Mesendoderm (in vitro differentiated cells): ENCODE measurements at regions not wholly inside any gene's neighbourhood (a gene's known extent, or its start where the extent isn't known, plus 50 kb on each side); places are given as distances from the start of the nearest gene placed in this dataset.

Experiments
- DNase-seq: peaks from one replicate; pipeline ENCODE4 v3.0.0; 2013
- H2AK5ac ChIP-seq: 2 replicates; pipeline ENCODE4 v1.6.1; 2013; ENCODE audit warnings: low read length, inconsistent platforms
- H2BK120ac ChIP-seq: 2 replicates; pipeline ENCODE4 v1.6.1; 2013; ENCODE audit warnings: low read depth, mild to moderate bottlenecking, low read length, moderate library complexity, mixed read lengths
- H2BK15ac ChIP-seq: replicated peaks from 2 replicates; pipeline ENCODE4 v1.6.1; 2013; ENCODE audit warnings: low read depth, mild to moderate bottlenecking, moderate library complexity
- H2BK5ac ChIP-seq: 2 replicates; pipeline ENCODE4 v1.6.1; 2013; ENCODE audit warnings: low read length, inconsistent platforms
- H3K18ac ChIP-seq: 2 replicates; pipeline ENCODE4 v1.6.1; 2013; ENCODE audit warnings: mild to moderate bottlenecking, low read length, mixed read lengths
- H3K23ac ChIP-seq: one replicate; pipeline ENCODE4 v1.6.1; 2013; ENCODE audit warnings: low read length
- H3K27ac ChIP-seq: 2 replicates; pipeline ENCODE4 v1.5.1; 2013; ENCODE audit warnings: low read depth, mild to moderate bottlenecking, inconsistent platforms, low read length, moderate library complexity
- H3K27me3 ChIP-seq: 2 replicates; pipeline ENCODE4 v1.6.1; 2013; ENCODE audit warnings: low read length, control low read depth, mild to moderate bottlenecking, inconsistent platforms; ENCODE audit not compliant: insufficient read depth, poor library complexity
- H3K36me3 ChIP-seq: 2 replicates; pipeline ENCODE4 v1.6.1; 2013; ENCODE audit warnings: low read length, inconsistent platforms; ENCODE audit not compliant: control insufficient read depth, insufficient read depth
- H3K4ac ChIP-seq: one replicate; pipeline ENCODE4 v1.6.1; 2013; ENCODE audit warnings: low read depth, mild to moderate bottlenecking, low read length, moderate library complexity
- H3K4me1 ChIP-seq: 2 replicates; pipeline ENCODE4 v1.6.1; 2013; ENCODE audit warnings: low read depth, low read length, inconsistent platforms; ENCODE audit not compliant: control insufficient read depth
- H3K4me2 ChIP-seq: 2 replicates; pipeline ENCODE4 v1.6.1; 2013; ENCODE audit warnings: low read length
- H3K4me3 ChIP-seq: 2 replicates; pipeline ENCODE4 v1.5.1; 2013; ENCODE audit warnings: mild to moderate bottlenecking, low read length
- H3K56ac ChIP-seq: one replicate; pipeline ENCODE4 v1.6.1; 2013; ENCODE audit warnings: low read length
- H3K79me1 ChIP-seq: 2 replicates; pipeline ENCODE4 v1.6.1; 2013; ENCODE audit warnings: low read length, inconsistent platforms
- H3K79me2 ChIP-seq: 2 replicates; pipeline ENCODE4 v1.6.1; 2013; ENCODE audit warnings: mild to moderate bottlenecking, low read length; ENCODE audit not compliant: control insufficient read depth, insufficient read depth
- H3K9ac ChIP-seq: 2 replicates; pipeline ENCODE4 v1.6.1; 2013; ENCODE audit warnings: low read length, inconsistent platforms
- H4K5ac ChIP-seq: one replicate; pipeline ENCODE4 v1.6.1; 2013; ENCODE audit warnings: low read length
- H4K8ac ChIP-seq: one replicate; pipeline ENCODE4 v1.6.1; 2013; ENCODE audit warnings: low read depth, mild to moderate bottlenecking, control low read depth, low read length, moderate library complexity
- WGBS: extraction: QIAGEN DNeasy Blood & Tissue Kit; methylation state at CpG from one replicate; pipeline ENCODE4 v1.1.7; 2013; ENCODE audit warnings: low lambda C conversion rate, missing lambda C conversion rate; ENCODE audit not compliant: insufficient coverage; ENCODE audit errors: extremely low coverage; 5-methylcytosine and 5-hydroxymethylcytosine counted together

DNA sequence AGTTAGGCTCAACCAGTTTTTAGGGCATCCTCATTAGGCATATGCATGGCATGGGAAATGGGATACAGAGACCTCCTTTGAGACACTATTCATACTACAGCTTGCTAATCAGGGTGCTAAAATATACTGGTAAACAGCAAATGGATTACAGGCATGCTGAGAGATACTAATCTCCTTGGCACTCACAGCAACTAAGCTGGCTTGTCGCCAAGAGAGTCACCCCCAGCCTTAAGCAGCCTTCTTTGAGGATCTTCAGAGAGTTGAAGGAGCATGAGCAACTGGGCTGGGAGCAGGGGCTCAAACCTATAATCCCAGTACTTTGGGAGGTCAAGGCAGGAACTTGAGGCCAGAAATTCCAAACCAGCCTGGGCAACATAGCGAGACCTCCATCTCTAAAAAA lies 120.1 kb upstream of the NR5A2 start:
- WGBS: no CpG with 5 or more reads among the region's 2 CpGs
- Histone ChIP-seq H3K18ac (no peak overlapping the region), H2AK5ac (no peak overlapping the region), H3K79me1 (no peaks in the 10 kb centered on the region), H3K9ac (no peak overlapping the region), H2BK120ac (no peak overlapping the region), H2BK15ac (no peak overlapping the region), H3K4me3 (no peak overlapping the region), H3K36me3 (no peaks in the 10 kb centered on the region), H3K27me3 (no peaks in the 10 kb centered on the region), H2BK5ac (no peak overlapping the region), H3K4me2 (no peak overlapping the region), H3K79me2 (no peaks in the 10 kb centered on the region), H3K56ac (no peak overlapping the region), H3K4ac (no peak overlapping the region), H3K4me1 (no peaks in the 10 kb centered on the region), H3K27ac (no peak overlapping the region), H4K5ac (no peak overlapping the region), H3K23ac (no peak overlapping the region), H4K8ac (no peak overlapping the region)
- DNase-seq: no peak

DNA sequence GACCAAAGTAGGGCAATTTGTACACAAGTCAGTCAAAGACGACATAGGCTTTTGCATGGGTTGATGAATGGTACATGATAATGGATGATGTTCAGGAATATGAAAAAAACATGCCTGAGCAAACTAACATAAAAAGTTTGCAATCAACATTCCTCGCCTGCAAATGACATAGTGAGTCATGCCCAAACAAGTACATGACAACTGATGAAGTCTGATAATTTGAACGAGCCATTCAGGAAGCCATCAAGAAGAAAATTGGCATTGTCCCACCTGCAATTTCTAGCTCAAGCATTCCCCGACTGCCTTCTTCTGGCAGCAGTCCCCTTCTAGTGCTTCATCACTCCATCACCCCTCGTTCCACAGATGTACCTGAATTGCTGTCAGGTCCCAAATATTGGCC lies 118.4 kb upstream of the NR5A2 start:
- H3K56ac ChIP-seq: no peak overlapping the region
- no peak overlapping the region for H3K4me3 ChIP-seq
- no peak overlapping the region for H2BK5ac ChIP-seq
- H4K5ac ChIP-seq: no peak overlapping the region
- no peak overlapping the region for H3K23ac ChIP-seq
- H2AK5ac ChIP-seq: no peak overlapping the region
- no peak overlapping the region for H3K27ac ChIP-seq
- no peaks in the 10 kb centered on the region for H3K4me1 ChIP-seq
- WGBS: no CpG with 5 or more reads among the region's 5 CpGs
- H3K18ac ChIP-seq: no peak overlapping the region
- H2BK15ac ChIP-seq: no peak overlapping the region
- H3K4me2 ChIP-seq: no peak overlapping the region
- no peak for DNase-seq
- no peaks in the 10 kb centered on the region for H3K79me1 ChIP-seq
- H3K79me2 ChIP-seq: no peaks in the 10 kb centered on the region
- H3K36me3 ChIP-seq: no peaks in the 10 kb centered on the region
- H2BK120ac ChIP-seq: no peak overlapping the region
- no peak overlapping the region for H3K4ac ChIP-seq
- no peak overlapping the region for H3K9ac ChIP-seq
- no peak overlapping the region for H4K8ac ChIP-seq
- no peaks in the 10 kb centered on the region for H3K27me3 ChIP-seq

DNA sequence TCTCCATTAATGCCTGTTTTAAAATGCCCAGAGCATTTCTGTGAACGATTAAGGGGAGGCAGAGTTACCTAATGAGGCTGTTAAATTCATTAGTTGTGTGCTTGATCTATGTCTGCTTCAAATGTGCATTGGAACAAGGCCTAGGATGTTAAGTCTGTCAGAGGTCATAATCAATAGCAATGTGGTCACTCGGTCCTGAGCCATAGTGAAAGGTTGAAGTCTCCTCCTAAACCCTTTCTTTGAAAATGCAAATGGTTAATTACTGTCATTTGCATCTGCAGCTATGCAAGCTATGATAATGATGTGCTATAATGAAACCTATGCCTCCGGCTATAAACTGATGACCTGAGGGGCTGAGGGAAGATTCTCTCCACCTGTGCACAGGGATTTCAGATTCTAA lies 114.2 kb upstream of the NR5A2 start:
- Histone ChIP-seq H2AK5ac (no peak overlapping the region), H2BK5ac (no peak overlapping the region), H3K36me3 (no peaks in the 10 kb centered on the region), H3K4me2 (no peak overlapping the region), H4K5ac (no peak overlapping the region), H3K23ac (no peak overlapping the region), H3K56ac (no peak overlapping the region), H4K8ac (no peak overlapping the region), H3K4me3 (no peak overlapping the region), H3K27me3 (no peaks in the 10 kb centered on the region), H3K79me1 (no peaks in the 10 kb centered on the region), H3K79me2 (no peaks in the 10 kb centered on the region), H2BK120ac (no peak overlapping the region), H3K4ac (no peak overlapping the region), H3K4me1 (no peaks in the 10 kb centered on the region), H3K27ac (no peak overlapping the region), H3K9ac (no peak overlapping the region), H2BK15ac (no peak overlapping the region), H3K18ac (no peak overlapping the region)
- DNase-seq: no peak
- no CpG with 5 or more reads among the region's 3 CpGs for WGBS

DNA sequence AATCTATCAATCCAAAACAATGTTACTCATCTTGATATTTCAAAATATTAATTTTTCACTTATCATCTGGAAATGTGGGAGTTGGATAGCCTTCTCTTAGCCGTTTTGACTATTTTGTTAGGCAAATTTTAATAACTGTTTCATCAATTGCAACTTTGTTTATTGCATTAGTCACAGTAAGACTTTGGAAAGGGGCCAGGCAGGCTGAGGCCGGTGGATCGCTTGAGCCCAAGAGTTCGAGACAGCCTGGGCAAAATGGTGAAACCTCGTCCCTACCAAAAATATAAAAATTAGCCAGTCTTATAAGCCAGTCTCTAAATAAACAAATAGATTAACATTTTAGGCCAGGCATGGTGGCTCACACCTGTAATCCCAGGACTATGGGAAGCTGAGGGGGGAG lies 113.0 kb upstream of the NR5A2 start:
- Histone ChIP-seq H2BK15ac (no peak overlapping the region), H3K27me3 (no peaks in the 10 kb centered on the region), H3K4ac (no peak overlapping the region), H3K79me1 (no peaks in the 10 kb centered on the region), H3K9ac (no peak overlapping the region), H3K79me2 (no peaks in the 10 kb centered on the region), H3K4me2 (no peak overlapping the region), H2BK120ac (no peak overlapping the region), H3K4me3 (no peak overlapping the region), H4K8ac (no peak overlapping the region), H3K27ac (no peak overlapping the region), H3K36me3 (no peaks in the 10 kb centered on the region), H3K56ac (no peak overlapping the region), H3K23ac (no peak overlapping the region), H3K4me1 (no peaks in the 10 kb centered on the region), H2AK5ac (no peak overlapping the region), H2BK5ac (no peak overlapping the region), H4K5ac (no peak overlapping the region), H3K18ac (no peak overlapping the region)
- no peak for DNase-seq
- WGBS: no CpG with 5 or more reads among the region's 5 CpGs

DNA sequence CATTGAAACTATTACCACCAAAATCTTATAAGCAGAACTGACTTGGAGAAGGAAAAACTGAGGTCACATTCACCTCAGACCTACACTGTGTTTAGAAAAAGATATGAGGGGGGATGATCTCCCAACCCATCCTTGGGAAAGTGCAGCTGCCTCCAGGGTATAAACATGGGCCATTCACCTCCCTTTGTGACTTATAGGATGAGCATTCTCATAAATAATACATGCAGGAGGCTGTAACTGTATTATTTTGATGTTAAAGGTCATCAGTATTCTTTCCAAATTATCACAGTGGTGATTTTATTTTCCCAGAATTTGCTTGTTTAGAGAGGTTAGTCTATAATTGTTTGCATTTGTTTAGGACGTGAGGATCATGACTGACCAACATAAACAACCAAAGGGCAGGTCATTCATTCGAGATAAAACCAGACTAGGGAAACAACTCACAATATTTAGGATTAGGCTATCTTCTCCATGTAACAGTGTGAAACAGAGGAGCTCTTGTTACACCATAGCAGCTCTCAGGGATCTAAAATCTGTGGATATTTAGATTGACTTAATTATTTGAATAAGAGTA lies 109.2 kb upstream of the NR5A2 start:
- Histone ChIP-seq H3K36me3 (no peaks in the 10 kb centered on the region), H3K18ac (no peak overlapping the region), H3K27me3 (no peaks in the 10 kb centered on the region), H3K79me2 (no peaks in the 10 kb centered on the region), H3K4ac (no peak overlapping the region), H3K23ac (no peak overlapping the region), H4K8ac (no peak overlapping the region), H3K56ac (no peak overlapping the region), H2BK15ac (no peak overlapping the region), H3K4me3 (no peak overlapping the region), H2BK120ac (no peak overlapping the region), H4K5ac (no peak overlapping the region), H2AK5ac (no peak overlapping the region), H3K9ac (no peak overlapping the region), H3K4me1 (no peaks in the 10 kb centered on the region), H3K4me2 (no peak overlapping the region), H3K27ac (no peak overlapping the region), H2BK5ac (no peak overlapping the region), H3K79me1 (no peaks in the 10 kb centered on the region)
- no CpG with 5 or more reads among the region's 2 CpGs for WGBS
- no peak for DNase-seq

DNA sequence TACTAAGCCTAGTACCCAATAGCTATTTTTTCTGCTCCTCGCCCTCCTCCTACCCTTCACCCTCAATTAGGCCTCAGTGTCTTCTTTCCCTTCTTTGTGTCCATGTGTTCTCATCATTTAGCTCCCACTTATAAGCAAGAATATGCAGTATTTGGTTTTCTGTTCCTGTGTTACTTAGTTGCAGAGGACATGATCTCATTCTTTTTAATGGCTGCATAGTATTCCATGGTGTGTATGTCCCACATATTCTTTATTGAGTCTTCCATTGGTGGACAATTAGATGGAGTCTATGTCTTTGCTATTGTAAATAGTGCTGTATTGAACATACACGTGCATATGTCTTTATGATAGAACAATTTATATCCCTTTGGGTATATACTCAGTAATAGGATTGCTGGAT lies 106.9 kb upstream of the NR5A2 start:
- Histone ChIP-seq H3K9ac (no peak overlapping the region), H3K27ac (no peak overlapping the region), H3K4me2 (no peak overlapping the region), H3K56ac (no peak overlapping the region), H2BK5ac (no peak overlapping the region), H3K79me1 (no peaks in the 10 kb centered on the region), H3K4ac (no peak overlapping the region), H2BK15ac (no peak overlapping the region), H4K5ac (no peak overlapping the region), H3K23ac (no peak overlapping the region), H4K8ac (no peak overlapping the region), H3K27me3 (no peaks in the 10 kb centered on the region), H3K18ac (no peak overlapping the region), H2AK5ac (no peak overlapping the region), H3K4me3 (no peak overlapping the region), H3K36me3 (no peaks in the 10 kb centered on the region), H3K79me2 (no peaks in the 10 kb centered on the region), H3K4me1 (no peaks in the 10 kb centered on the region), H2BK120ac (no peak overlapping the region)
- WGBS: no CpG with 5 or more reads among the region's 2 CpGs
- no peak for DNase-seq
